Upper lobe of left lung (tissue), 4 donors: ENCODE measurements at regions not wholly inside any gene's neighbourhood (a gene's known extent, or its start where the extent isn't known, plus 50 kb on each side); places are given as distances from the start of the nearest gene placed in this dataset.

ENCODE experiments used
- CTCF ChIP-seq, 6 experiments: fragments of 450-650 bp in 4 of 6; fragments of 200-600 bp in 2 of 6; sonication (generic) in 2 of 6; IDR thresholded peaks; one replicate each; pipeline ENCODE4 v1.5.1; 2016 to 2019; ENCODE audit warnings: antibody characterized with exemption in 6 of 6
- POLR2A ChIP-seq, 4 donors: fragments of 450-650 bp; IDR thresholded peaks; one replicate each; pipeline ENCODE4 v1.5.1; 2016 to 2017; ENCODE audit warnings: antibody characterized with exemption in 4 of 4, mild to moderate bottlenecking in 2 of 4

- TF ChIP-seq CTCF (IDR thresholded peaks at IDR 0.05) (no peak), POLR2A (IDR thresholded peaks at IDR 0.05) (no peak)
Measured at GRCh38 chr6:44775121-44775520, 387.6 kb downstream of the CDC5L start.
